ENCODE measurements at regions not wholly inside any gene's neighbourhood (a gene's known extent, or its start where the extent isn't known, plus 50 kb on each side); places are given as distances from the start of the nearest gene placed in this dataset.

DNA sequence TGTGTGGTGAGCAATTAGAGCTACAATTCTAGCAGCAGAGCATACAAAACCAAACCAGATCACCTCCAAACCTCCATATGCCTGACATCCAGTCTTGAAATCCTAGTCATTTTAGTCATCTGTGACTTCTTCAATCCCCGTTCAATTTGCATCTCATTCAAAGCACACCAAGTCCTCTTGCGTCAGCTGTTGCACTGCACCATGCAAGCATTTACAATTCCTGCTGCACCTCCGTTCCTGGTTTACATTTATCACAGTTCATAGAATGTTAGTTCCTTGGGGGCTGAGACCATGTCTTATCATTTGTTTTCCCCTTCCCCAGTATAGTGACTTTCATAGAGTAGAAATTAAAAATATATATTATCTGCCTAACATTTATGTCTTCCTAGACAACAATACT is 116.9 kb downstream of the BDH1 start:
- TF ChIP-seq, protein P1, sequence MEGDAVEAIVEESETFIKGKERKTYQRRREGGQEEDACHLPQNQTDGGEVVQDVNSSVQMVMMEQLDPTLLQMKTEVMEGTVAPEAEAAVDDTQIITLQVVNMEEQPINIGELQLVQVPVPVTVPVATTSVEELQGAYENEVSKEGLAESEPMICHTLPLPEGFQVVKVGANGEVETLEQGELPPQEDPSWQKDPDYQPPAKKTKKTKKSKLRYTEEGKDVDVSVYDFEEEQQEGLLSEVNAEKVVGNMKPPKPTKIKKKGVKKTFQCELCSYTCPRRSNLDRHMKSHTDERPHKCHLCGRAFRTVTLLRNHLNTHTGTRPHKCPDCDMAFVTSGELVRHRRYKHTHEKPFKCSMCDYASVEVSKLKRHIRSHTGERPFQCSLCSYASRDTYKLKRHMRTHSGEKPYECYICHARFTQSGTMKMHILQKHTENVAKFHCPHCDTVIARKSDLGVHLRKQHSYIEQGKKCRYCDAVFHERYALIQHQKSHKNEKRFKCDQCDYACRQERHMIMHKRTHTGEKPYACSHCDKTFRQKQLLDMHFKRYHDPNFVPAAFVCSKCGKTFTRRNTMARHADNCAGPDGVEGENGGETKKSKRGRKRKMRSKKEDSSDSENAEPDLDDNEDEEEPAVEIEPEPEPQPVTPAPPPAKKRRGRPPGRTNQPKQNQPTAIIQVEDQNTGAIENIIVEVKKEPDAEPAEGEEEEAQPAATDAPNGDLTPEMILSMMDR (IDR thresholded peaks at IDR 0.05; ENCODE audit: borderline replicate concordance, extremely low read depth, low read length, poor library complexity, severe bottlenecking) = no peak
- no peak for TF ChIP-seq EZH2 (IDR thresholded peaks at IDR 0.05; ENCODE audit: borderline replicate concordance, low read depth, low read length, severe bottlenecking)

All from DND-41 (cell line).